ENCODE measurements at regions not wholly inside any gene's neighbourhood (a gene's known extent, or its start where the extent isn't known, plus 50 kb on each side); places are given as distances from the start of the nearest gene placed in this dataset.

- no peak for DNase-seq (ENCODE audit: low spot score)
- TF ChIP-seq POLR2A (IDR thresholded peaks at IDR 0.05) (no peak), POLR2AphosphoS5 (IDR thresholded peaks at IDR 0.05) (no peak)
- TF ChIP-seq, protein P1, sequence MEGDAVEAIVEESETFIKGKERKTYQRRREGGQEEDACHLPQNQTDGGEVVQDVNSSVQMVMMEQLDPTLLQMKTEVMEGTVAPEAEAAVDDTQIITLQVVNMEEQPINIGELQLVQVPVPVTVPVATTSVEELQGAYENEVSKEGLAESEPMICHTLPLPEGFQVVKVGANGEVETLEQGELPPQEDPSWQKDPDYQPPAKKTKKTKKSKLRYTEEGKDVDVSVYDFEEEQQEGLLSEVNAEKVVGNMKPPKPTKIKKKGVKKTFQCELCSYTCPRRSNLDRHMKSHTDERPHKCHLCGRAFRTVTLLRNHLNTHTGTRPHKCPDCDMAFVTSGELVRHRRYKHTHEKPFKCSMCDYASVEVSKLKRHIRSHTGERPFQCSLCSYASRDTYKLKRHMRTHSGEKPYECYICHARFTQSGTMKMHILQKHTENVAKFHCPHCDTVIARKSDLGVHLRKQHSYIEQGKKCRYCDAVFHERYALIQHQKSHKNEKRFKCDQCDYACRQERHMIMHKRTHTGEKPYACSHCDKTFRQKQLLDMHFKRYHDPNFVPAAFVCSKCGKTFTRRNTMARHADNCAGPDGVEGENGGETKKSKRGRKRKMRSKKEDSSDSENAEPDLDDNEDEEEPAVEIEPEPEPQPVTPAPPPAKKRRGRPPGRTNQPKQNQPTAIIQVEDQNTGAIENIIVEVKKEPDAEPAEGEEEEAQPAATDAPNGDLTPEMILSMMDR (IDR thresholded peaks at IDR 0.05): no peak
- Histone ChIP-seq H3K4me3 (no peak overlapping the region), H3K4me1 (replicated peaks) (no peaks in the 10 kb centered on the region), H3K36me3 (no peaks in the 10 kb centered on the region), H3K27me3 (replicated peaks; ENCODE audit: insufficient read depth) (no peaks in the 10 kb centered on the region), H3K9me3 (no peaks in the 10 kb centered on the region), H3K27ac (no peak overlapping the region)
- intact Hi-C loops (cut with DNase I): no loop called here
- 85% methylated on average over 3 of the region's 3 CpGs for WGBS
Observed at GRCh38 chr20:24373372-24373771, 96.1 kb upstream of the SYNDIG1 start.

GRCh38 chr20:24370911-24371695, 98.3 kb upstream of the SYNDIG1 start:
- H3K4me1 ChIP-seq (replicated peaks): no peaks in the 10 kb centered on the region
- TF ChIP-seq POLR2A (IDR thresholded peaks at IDR 0.05) (no peak), POLR2AphosphoS5 (IDR thresholded peaks at IDR 0.05) (no peak)
- TF ChIP-seq, protein P1 (IDR thresholded peaks at IDR 0.05): no peak
- H3K27me3 ChIP-seq (replicated peaks; ENCODE audit: insufficient read depth): no peaks in the 10 kb centered on the region
- no peak overlapping the region for H3K27ac ChIP-seq
- no peak for DNase-seq (ENCODE audit: low spot score)
- intact Hi-C loops (cut with DNase I): no loop called here
- no peak overlapping the region for H3K4me3 ChIP-seq
- no peaks in the 10 kb centered on the region for H3K9me3 ChIP-seq
- WGBS: 85% methylated on average over 6 of the region's 7 CpGs
- no peaks in the 10 kb centered on the region for H3K36me3 ChIP-seq

DNA sequence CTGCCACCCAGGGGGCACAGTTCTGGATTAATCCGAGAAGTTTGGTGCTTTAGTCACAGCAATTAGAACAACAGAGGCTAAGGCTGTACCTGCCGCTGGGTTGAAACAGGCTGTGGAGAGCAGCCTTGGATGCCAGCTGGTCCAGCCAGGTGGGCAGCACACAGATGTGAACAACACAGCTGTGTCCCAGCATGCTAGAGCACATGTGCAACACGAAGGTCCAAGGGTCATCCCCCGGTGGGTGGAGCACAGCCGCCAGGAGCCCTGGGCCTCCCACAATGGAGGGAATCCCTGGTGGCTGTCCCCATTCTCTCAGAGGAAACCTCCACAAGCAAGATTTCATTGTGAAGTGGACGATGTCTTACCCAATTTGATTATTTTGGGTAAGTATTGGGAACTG, 99.2 kb upstream of the SYNDIG1 start:
- TF ChIP-seq POLR2AphosphoS5 (IDR thresholded peaks at IDR 0.05) (no peak), POLR2A (IDR thresholded peaks at IDR 0.05) (no peak)
- TF ChIP-seq, protein P1 (IDR thresholded peaks at IDR 0.05): no peak
- intact Hi-C loops (cut with DNase I): no loop called here
- H3K36me3 ChIP-seq: no peaks in the 10 kb centered on the region
- H3K4me3 ChIP-seq: no peak overlapping the region
- 84% methylated on average over 6 of the region's 6 CpGs for WGBS
- H3K9me3 ChIP-seq: no peaks in the 10 kb centered on the region
- no peaks in the 10 kb centered on the region for H3K27me3 ChIP-seq (replicated peaks; ENCODE audit: insufficient read depth)
- H3K4me1 ChIP-seq (replicated peaks): no peaks in the 10 kb centered on the region
- no peak overlapping the region for H3K27ac ChIP-seq
- no peak for DNase-seq (ENCODE audit: low spot score)

GRCh38 chr20:24368253-24368652, 101.2 kb upstream of the SYNDIG1 start:
- TF ChIP-seq, protein P1 (IDR thresholded peaks at IDR 0.05): no peak
- TF ChIP-seq POLR2AphosphoS5 (IDR thresholded peaks at IDR 0.05) (no peak), POLR2A (IDR thresholded peaks at IDR 0.05) (no peak)
- 94% methylated on average over 4 of the region's 4 CpGs for WGBS
- Histone ChIP-seq H3K27ac (no peak overlapping the region), H3K4me1 (replicated peaks) (no peaks in the 10 kb centered on the region), H3K4me3 (no peak overlapping the region), H3K9me3 (no peaks in the 10 kb centered on the region), H3K27me3 (replicated peaks; ENCODE audit: insufficient read depth) (no peaks in the 10 kb centered on the region), H3K36me3 (no peaks in the 10 kb centered on the region)
- DNase-seq (ENCODE audit: low spot score): no peak
- intact Hi-C loops (cut with DNase I): no loop called here

All from prostate gland (tissue), 2 donors.